ENCODE measurements at regions not wholly inside any gene's neighbourhood (a gene's known extent, or its start where the extent isn't known, plus 50 kb on each side); places are given as distances from the start of the nearest gene placed in this dataset.

- H4K20me1 ChIP-seq (ENCODE audit: insufficient read depth): no peaks in the 10 kb centered on the region
- no peak overlapping the region for H2AFZ ChIP-seq (ENCODE audit: low read depth)
- no peaks in the 10 kb centered on the region for H3K4me1 ChIP-seq (ENCODE audit: low read depth, poor library complexity, severe bottlenecking)
- H3K36me3 ChIP-seq (ENCODE audit: insufficient read depth): no peaks in the 10 kb centered on the region
- H3K27ac ChIP-seq: no peak overlapping the region
- H3K9ac ChIP-seq: no peak overlapping the region
- H3K27me3 ChIP-seq (ENCODE audit: insufficient read depth, low read depth): no peaks in the 10 kb centered on the region
- H3K4me3 ChIP-seq (IDR thresholded peaks at IDR 0.05; ENCODE audit: insufficient read depth, low read depth, low read length): no peak overlapping the region
- no peaks in the 10 kb centered on the region for H3K79me2 ChIP-seq (ENCODE audit: insufficient read depth, low read depth)
- no peak overlapping the region for H3K4me2 ChIP-seq
- no peak for TF ChIP-seq CTCF (conservative IDR thresholded peaks at IDR 0.05; ENCODE audit: low read depth, low read length)
Observed at GRCh38 chr12:5101686-5102085, 58.0 kb downstream of the KCNA5 start.

DNA sequence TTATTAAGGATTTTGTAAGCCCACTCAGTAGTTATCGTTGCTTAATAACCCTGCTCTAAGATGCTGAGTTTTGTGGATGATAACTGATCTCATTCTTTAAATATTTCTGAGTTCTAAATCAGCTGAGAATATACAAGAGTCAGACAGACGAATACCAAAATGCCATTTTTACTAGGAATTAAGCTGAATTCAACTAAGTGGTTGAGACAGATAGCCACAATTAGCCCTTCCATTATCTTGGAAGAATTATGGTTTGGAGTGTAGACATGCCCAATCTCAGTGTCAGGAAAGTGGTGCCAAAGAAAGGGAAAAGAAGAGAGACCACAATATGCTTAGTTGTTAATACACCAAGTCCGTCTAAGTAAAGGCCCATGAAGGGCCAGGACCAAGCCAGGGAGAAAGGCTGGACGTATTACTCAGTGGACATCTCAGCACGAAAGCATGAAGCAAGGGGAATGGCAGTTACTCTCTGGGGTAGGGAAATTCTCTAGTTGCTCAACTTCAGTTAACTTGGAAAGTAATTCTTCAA lies 58.6 kb downstream of the KCNA5 start:
- Histone ChIP-seq H3K4me2 (no peak overlapping the region), H3K36me3 (ENCODE audit: insufficient read depth) (no peaks in the 10 kb centered on the region), H3K27me3 (ENCODE audit: insufficient read depth, low read depth) (no peaks in the 10 kb centered on the region), H3K27ac (no peak overlapping the region), H2AFZ (ENCODE audit: low read depth) (no peak overlapping the region), H3K4me3 (IDR thresholded peaks at IDR 0.05; ENCODE audit: insufficient read depth, low read depth, low read length) (no peak overlapping the region), H3K4me1 (ENCODE audit: low read depth, poor library complexity, severe bottlenecking) (no peaks in the 10 kb centered on the region), H4K20me1 (ENCODE audit: insufficient read depth) (no peaks in the 10 kb centered on the region), H3K79me2 (ENCODE audit: insufficient read depth, low read depth) (no peaks in the 10 kb centered on the region), H3K9ac (no peak overlapping the region)
- TF ChIP-seq CTCF (conservative IDR thresholded peaks at IDR 0.05; ENCODE audit: low read depth, low read length): no peak

- Histone ChIP-seq H3K4me1 (ENCODE audit: low read depth, poor library complexity, severe bottlenecking) (no peaks in the 10 kb centered on the region), H3K27ac (no peak overlapping the region), H3K79me2 (ENCODE audit: insufficient read depth, low read depth) (no peaks in the 10 kb centered on the region), H3K27me3 (ENCODE audit: insufficient read depth, low read depth) (no peaks in the 10 kb centered on the region), H3K4me2 (no peak overlapping the region), H2AFZ (ENCODE audit: low read depth) (no peak overlapping the region), H3K4me3 (IDR thresholded peaks at IDR 0.05; ENCODE audit: insufficient read depth, low read depth, low read length) (no peak overlapping the region), H3K36me3 (ENCODE audit: insufficient read depth) (no peaks in the 10 kb centered on the region), H4K20me1 (ENCODE audit: insufficient read depth) (no peaks in the 10 kb centered on the region), H3K9ac (no peak overlapping the region)
- TF ChIP-seq CTCF (conservative IDR thresholded peaks at IDR 0.05; ENCODE audit: low read depth, low read length): no peak
Observed at GRCh38 chr12:5102806-5103205, 59.1 kb downstream of the KCNA5 start.

DNA sequence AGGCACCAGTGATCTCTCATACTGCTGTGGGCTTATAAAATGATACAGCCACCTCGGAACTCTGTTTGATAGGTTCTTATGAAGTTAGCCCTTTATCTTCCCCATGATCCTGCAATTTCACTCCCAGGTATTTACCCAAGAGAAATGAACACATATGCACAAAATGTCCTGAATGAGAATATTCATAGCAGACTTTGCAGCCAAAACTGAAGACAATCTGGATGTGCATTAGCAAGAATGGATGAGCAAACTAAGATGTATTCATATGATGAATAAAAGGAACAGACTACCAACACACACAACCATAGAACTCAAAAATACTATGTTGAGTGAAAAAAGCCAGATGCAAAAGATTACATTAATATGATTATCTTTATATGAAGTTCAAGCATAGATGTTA lies 66.7 kb downstream of the KCNA5 start:
- Histone ChIP-seq H3K27ac (no peak overlapping the region), H3K27me3 (ENCODE audit: insufficient read depth, low read depth) (no peaks in the 10 kb centered on the region), H3K9ac (no peak overlapping the region), H3K4me2 (no peak overlapping the region), H4K20me1 (ENCODE audit: insufficient read depth) (no peaks in the 10 kb centered on the region), H3K4me1 (ENCODE audit: low read depth, poor library complexity, severe bottlenecking) (no peaks in the 10 kb centered on the region), H3K79me2 (ENCODE audit: insufficient read depth, low read depth) (no peaks in the 10 kb centered on the region), H3K36me3 (ENCODE audit: insufficient read depth) (no peaks in the 10 kb centered on the region), H2AFZ (ENCODE audit: low read depth) (no peak overlapping the region), H3K4me3 (IDR thresholded peaks at IDR 0.05; ENCODE audit: insufficient read depth, low read depth, low read length) (no peak overlapping the region)
- TF ChIP-seq CTCF (conservative IDR thresholded peaks at IDR 0.05; ENCODE audit: low read depth, low read length): no peak
